H9 (cell line): ENCODE measurements at regions not wholly inside any gene's neighbourhood (a gene's known extent, or its start where the extent isn't known, plus 50 kb on each side); places are given as distances from the start of the nearest gene placed in this dataset.

Experiments
- DNase-seq: peaks from one replicate; pipeline ENCODE4 v3.0.0-alpha.2; 2017
- H2AFZ ChIP-seq: one replicate; pipeline ENCODE4 v1.6.1; 2013; ENCODE audit warnings: mild to moderate bottlenecking, low read length, control low read depth, moderate library complexity
- H2AK5ac ChIP-seq: 2 replicates; pipeline ENCODE4 v1.6.1; 2013; ENCODE audit warnings: low read length, control low read depth, mixed read lengths; ENCODE audit not compliant: insufficient read length
- H2BK120ac ChIP-seq: one replicate; pipeline ENCODE4 v1.6.1; 2013; ENCODE audit warnings: low read depth, mild to moderate bottlenecking, low read length, control low read depth, inconsistent platforms; ENCODE audit not compliant: poor library complexity, severe bottlenecking
- H2BK12ac ChIP-seq: 2 replicates; pipeline ENCODE4 v1.6.1; 2013; ENCODE audit warnings: low read length, control low read depth, mixed read lengths, low read depth; ENCODE audit not compliant: insufficient read length
- H2BK15ac ChIP-seq: 2 replicates; pipeline ENCODE4 v1.6.1; 2013; ENCODE audit warnings: low read depth, low read length, control low read depth
- H2BK20ac ChIP-seq: one replicate; pipeline ENCODE4 v1.6.1; 2013; ENCODE audit warnings: low read depth, mild to moderate bottlenecking, low read length, control low read depth, inconsistent platforms; ENCODE audit not compliant: poor library complexity, severe bottlenecking
- H2BK5ac ChIP-seq: 2 replicates; pipeline ENCODE4 v1.6.1; 2013; ENCODE audit warnings: low read length, control low read depth, mixed read lengths; ENCODE audit not compliant: insufficient read length
- H3K14ac ChIP-seq: 2 replicates; pipeline ENCODE4 v1.6.1; 2013; ENCODE audit warnings: low read length, control low read depth; ENCODE audit not compliant: insufficient read depth
- H3K18ac ChIP-seq: 2 replicates; pipeline ENCODE4 v1.6.1; 2013; ENCODE audit warnings: low read depth, mild to moderate bottlenecking, mixed read lengths, low read length, control low read depth; ENCODE audit not compliant: insufficient read length
- H3K23ac ChIP-seq: 2 replicates; pipeline ENCODE4 v1.6.1; 2013; ENCODE audit warnings: low read length, control low read depth, mixed read lengths, low read depth; ENCODE audit not compliant: insufficient read length
- H3K23me2 ChIP-seq: 2 replicates; pipeline ENCODE4 v1.6.1; 2013; ENCODE audit warnings: low read depth, mild to moderate bottlenecking, mixed read lengths, low read length, control low read depth; ENCODE audit not compliant: insufficient read length, poor library complexity, severe bottlenecking
- H3K27ac ChIP-seq: 2 replicates; pipeline ENCODE4 v1.5.1; 2013; ENCODE audit warnings: low read length, control low read depth, mixed read lengths, low read depth; ENCODE audit not compliant: insufficient read length
- H3K27me3 ChIP-seq: 2 replicates; pipeline ENCODE4 v1.6.1; 2013; ENCODE audit warnings: low read length, control low read depth, inconsistent platforms; ENCODE audit not compliant: insufficient read depth
- H3K4ac ChIP-seq: 2 replicates; pipeline ENCODE4 v1.6.1; 2013; ENCODE audit warnings: low read depth, mild to moderate bottlenecking, control low read depth, inconsistent platforms, low read length, moderate library complexity
- H3K4me1 ChIP-seq: 2 replicates; pipeline ENCODE4 v1.6.1; 2013; ENCODE audit warnings: low read length, control low read depth, inconsistent platforms; ENCODE audit not compliant: insufficient read depth
- H3K4me2 ChIP-seq: 2 replicates; pipeline ENCODE4 v1.6.1; 2013; ENCODE audit warnings: low read length, control low read depth, mixed read lengths; ENCODE audit not compliant: insufficient read length, insufficient read depth
- H3K56ac ChIP-seq: 2 replicates; pipeline ENCODE4 v1.6.1; 2013; ENCODE audit warnings: low read depth, mild to moderate bottlenecking, mixed read lengths, low read length, control low read depth; ENCODE audit not compliant: insufficient read length
- H3K79me1 ChIP-seq: 2 replicates; pipeline ENCODE4 v1.6.1; 2013; ENCODE audit warnings: low read depth, mild to moderate bottlenecking, moderate library complexity, low read length, control low read depth, inconsistent platforms; ENCODE audit not compliant: insufficient read depth, poor library complexity, severe bottlenecking
- H3K79me2 ChIP-seq: 2 replicates; pipeline ENCODE4 v1.6.1; 2013; ENCODE audit warnings: low read length, control low read depth, inconsistent platforms; ENCODE audit not compliant: insufficient read depth
- H3K9ac ChIP-seq: 2 replicates; pipeline ENCODE4 v1.6.1; 2013; ENCODE audit warnings: low read length, control low read depth, mixed read lengths; ENCODE audit not compliant: insufficient read length; ENCODE audit errors: extremely low read depth
- H3K9me3 ChIP-seq: one replicate; pipeline ENCODE4 v1.6.1; 2013; ENCODE audit warnings: low read depth, low read length, inconsistent platforms; ENCODE audit not compliant: control insufficient read depth
- H3T11ph ChIP-seq: one replicate; pipeline ENCODE4 v1.6.1; 2013; ENCODE audit warnings: mild to moderate bottlenecking, low read length, control low read depth, inconsistent platforms
- H4K20me1 ChIP-seq: one replicate; pipeline ENCODE4 v1.6.1; 2013; ENCODE audit not compliant: control insufficient read depth, insufficient read length, insufficient read depth
- H4K5ac ChIP-seq: 2 replicates; pipeline ENCODE4 v1.6.1; 2013; ENCODE audit warnings: low read depth, mild to moderate bottlenecking, mixed read lengths, low read length, control low read depth; ENCODE audit not compliant: insufficient read length
- H4K8ac ChIP-seq: replicated peaks from 2 replicates; pipeline ENCODE4 v1.6.1; 2013; ENCODE audit warnings: low read length, control low read depth, mixed read lengths, low read depth; ENCODE audit not compliant: insufficient read length
- H4K91ac ChIP-seq: 2 replicates; pipeline ENCODE4 v1.6.1; 2013; ENCODE audit warnings: low read depth, mild to moderate bottlenecking, moderate library complexity, mixed read lengths, low read length, control low read depth; ENCODE audit not compliant: insufficient read length
- H3K27ac Mint-ChIP-seq, 3 experiments: 2 replicates in 2 of 3; 3 replicates in 1 of 3; pipeline ENCODE4 v1.8.0; 2020 to 2021; ENCODE audit warnings: mixed read lengths in 3 of 3, mild to moderate bottlenecking in 1 of 3, moderate library complexity in 1 of 3
- H3K27me3 Mint-ChIP-seq: 2 replicates; pipeline ENCODE4 v1.8.0; 2021; ENCODE audit warnings: low read depth, mild to moderate bottlenecking, moderate library complexity, mixed read lengths
- H3K36me3 Mint-ChIP-seq, 3 experiments: 2 replicates in 2 of 3; 3 replicates in 1 of 3; pipeline ENCODE4 v1.8.0; 2020 to 2021; ENCODE audit warnings: low read depth in 3 of 3, mixed read lengths in 3 of 3; ENCODE audit not compliant: insufficient read depth in 1 of 3
- H3K4me1 Mint-ChIP-seq, 2 experiments: 2 replicates each; pipeline ENCODE4 v1.8.0; 2020; ENCODE audit warnings: mixed read lengths in 2 of 2
- H3K4me3 Mint-ChIP-seq, 2 experiments: 2 replicates in 1 of 2; 3 replicates in 1 of 2; pipeline ENCODE4 v1.8.0; 2020 to 2021; ENCODE audit warnings: mild to moderate bottlenecking in 2 of 2, mixed read lengths in 2 of 2, moderate library complexity in 1 of 2
- H3K9me3 Mint-ChIP-seq, 2 experiments: 2 replicates in 1 of 2; 3 replicates in 1 of 2; pipeline ENCODE4 v1.8.0; 2020; ENCODE audit warnings: mild to moderate bottlenecking in 2 of 2, mixed read lengths in 2 of 2, moderate library complexity in 1 of 2
- CTCF ChIP-seq: fragments of 200-600 bp; sonication (generic); conservative IDR thresholded peaks from 3 replicates; pipeline ENCODE4 v1.8.0; 2021; ENCODE audit warnings: antibody characterized with exemption, mild to moderate bottlenecking
- WGBS: extraction: QIAGEN DNeasy Blood & Tissue Kit; methylation state at CpG from one replicate; pipeline ENCODE4 v1.1.7; 2013; ENCODE audit warnings: missing lambda C conversion rate, low lambda C conversion rate, mixed read lengths; ENCODE audit not compliant: insufficient read length; ENCODE audit errors: extremely low coverage; 5-methylcytosine and 5-hydroxymethylcytosine counted together

DNA sequence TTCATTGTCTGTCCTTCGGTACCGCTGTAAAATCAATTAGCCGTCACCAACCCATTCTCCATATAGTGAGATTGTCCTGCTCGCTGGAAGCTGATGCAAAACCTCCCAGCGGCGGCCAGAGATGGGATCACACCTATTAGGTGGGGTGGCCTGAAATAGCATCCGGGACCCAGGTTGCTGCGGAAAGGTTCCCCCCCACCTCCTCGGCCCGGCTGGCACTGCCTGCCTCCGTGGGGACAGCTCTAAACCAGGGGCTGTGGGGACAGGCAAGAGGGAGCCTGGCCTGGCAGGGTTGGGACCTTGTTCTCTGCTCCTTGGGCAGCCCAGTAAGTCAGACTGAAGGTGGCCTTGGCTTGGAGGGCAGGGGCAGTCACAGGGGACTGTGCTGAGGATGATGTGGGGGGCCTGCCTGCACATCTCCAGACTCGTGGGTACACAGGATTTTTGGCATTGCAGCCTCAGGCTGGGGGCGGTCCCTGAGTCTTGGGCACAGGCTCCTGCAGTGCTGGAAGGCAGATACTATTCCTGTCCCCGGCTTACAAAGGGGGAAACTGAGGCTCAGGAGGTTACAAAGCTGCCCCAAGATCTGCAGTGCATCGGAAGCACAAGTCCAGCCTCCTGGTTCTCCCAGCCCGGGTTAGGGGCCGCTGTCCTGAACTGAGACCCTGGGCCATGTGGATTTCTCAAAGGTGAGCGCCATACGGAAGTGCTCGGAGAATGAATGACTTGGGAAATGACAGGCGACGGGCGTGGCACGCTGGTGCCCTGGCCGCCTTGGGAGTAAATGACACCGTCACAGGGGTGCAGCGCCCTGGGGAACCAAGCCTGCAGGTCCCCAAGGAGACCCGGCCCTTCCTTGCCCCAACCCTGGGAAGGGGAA, 65.6 kb downstream of the UNCX start:
- Histone ChIP-seq H4K91ac (no peak overlapping the region), H2BK20ac (no peak overlapping the region), H3K79me2 (no peaks in the 10 kb centered on the region), H3K18ac (no peak overlapping the region), H3K23ac (no peak overlapping the region), H2AK5ac (no peak overlapping the region), H4K20me1 (no peaks in the 10 kb centered on the region), H2BK120ac (no peak overlapping the region), H3K4me2 (no peak overlapping the region), H3K23me2 (no peaks in the 10 kb centered on the region), H3K9ac (no peak overlapping the region), H3K79me1 (no peaks in the 10 kb centered on the region), H3K27me3 (no peaks in the 10 kb centered on the region), H2BK15ac (no peak overlapping the region), H3K56ac (no peak overlapping the region), H3K4me1 (no peaks in the 10 kb centered on the region), H2BK5ac (no peak overlapping the region), H4K8ac (no peak overlapping the region), H3K27ac (no peak overlapping the region), H3K9me3 (no peaks in the 10 kb centered on the region), H3K4ac (no peak overlapping the region), H4K5ac (no peak overlapping the region), H3K14ac (no peak overlapping the region), H2BK12ac (no peak overlapping the region), H3T11ph (no peak overlapping the region), H2AFZ (no peak overlapping the region)
- no peak for TF ChIP-seq CTCF
- peaks cover 0 to 2% of the 10 kb centered on the region in 2 experiments; a peak in 1 of 4 replicates for H3K4me1 Mint-ChIP-seq
- H3K4me3 Mint-ChIP-seq, result no peak overlapping the region
- H3K36me3 Mint-ChIP-seq, result no peaks in the 10 kb centered on the region
- H3K27ac Mint-ChIP-seq, result no peak overlapping the region
- DNase-seq, result no peak
- WGBS, result no CpG with 5 or more reads among the region's 28 CpGs
- peaks cover 1% of the 10 kb centered on the region; the same call in 1 of the 2 replicates for H3K27me3 Mint-ChIP-seq
- no peaks in the 10 kb centered on the region for H3K9me3 Mint-ChIP-seq
